H1 (cell line): ENCODE measurements at regions not wholly inside any gene's neighbourhood (a gene's known extent, or its start where the extent isn't known, plus 50 kb on each side); places are given as distances from the start of the nearest gene placed in this dataset.

Experiments
- CTCF ChIP-seq, 3 experiments: IDR thresholded peaks; 1 replicate in 2 of 3; 2 replicates in 1 of 3; pipeline versions ENCODE4 v1.5.1 to v1.6.1; 2011; ENCODE audit warnings: low read length in 3 of 3, mild to moderate bottlenecking in 3 of 3, inconsistent platforms in 2 of 3, low read depth in 1 of 3, moderate library complexity in 1 of 3; ENCODE audit not compliant: insufficient read depth in 1 of 3; ENCODE audit errors: control extremely low read depth in 1 of 3
- E2F6 ChIP-seq: IDR thresholded peaks from 2 replicates; pipeline ENCODE4 v1.6.1; 2012; ENCODE audit warnings: inconsistent platforms
- GABPA ChIP-seq: IDR thresholded peaks from 2 replicates; pipeline ENCODE4 v1.6.1; 2011; ENCODE audit warnings: mild to moderate bottlenecking, low read length, moderate library complexity, borderline replicate concordance; ENCODE audit not compliant: insufficient read depth
- JUND ChIP-seq: IDR thresholded peaks from 2 replicates; pipeline ENCODE4 v1.6.1; 2011; ENCODE audit warnings: mild to moderate bottlenecking, improper control_type of control experiment, low read length
- KDM1A ChIP-seq: fragments of 200-600, 300-600 bp; sonication (generic); IDR thresholded peaks from 2 replicates; pipeline ENCODE4 v1.7.1; 2016; ENCODE audit warnings: mild to moderate bottlenecking, low read length, borderline replicate concordance
- MAX ChIP-seq: IDR thresholded peaks from 2 replicates; pipeline ENCODE4 v1.6.1; 2012; ENCODE audit warnings: inconsistent platforms
- NRF1 ChIP-seq: IDR thresholded peaks from 2 replicates; pipeline ENCODE4 v1.6.1; 2011; ENCODE audit warnings: mild to moderate bottlenecking, low read depth, low read length, improper control_type of control experiment
- POLR2AphosphoS5 ChIP-seq: IDR thresholded peaks from 2 replicates; pipeline ENCODE4 v1.6.1; 2011; ENCODE audit warnings: low read depth, low read length
- RAD21 ChIP-seq, 2 experiments: IDR thresholded peaks in 1 of 2; conservative IDR thresholded peaks in 1 of 2; 2 replicates each; pipeline ENCODE4 v1.6.1; 2011; ENCODE audit warnings: low read depth in 2 of 2, low read length in 2 of 2, improper control_type of control experiment in 1 of 2, inconsistent platforms in 1 of 2, mild to moderate bottlenecking in 1 of 2, moderate library complexity in 1 of 2
- SP2 ChIP-seq: IDR thresholded peaks from 2 replicates; pipeline ENCODE4 v1.6.1; 2012; ENCODE audit warnings: mild to moderate bottlenecking, low read length, inconsistent platforms
- TBP ChIP-seq: IDR thresholded peaks from 2 replicates; pipeline ENCODE4 v1.6.1; 2011; ENCODE audit warnings: low read depth, low read length, improper control_type of control experiment
- USF2 ChIP-seq: IDR thresholded peaks from 2 replicates; pipeline ENCODE4 v1.6.1; 2011; ENCODE audit warnings: low read length, improper control_type of control experiment
- TF ChIP-seq, protein P1 (sequence below): fragments of 300-600 bp; sonication (generic); IDR thresholded peaks from 2 replicates; pipeline ENCODE4 v1.7.1; 2012; ENCODE audit warnings: low read length, moderate library complexity, mild to moderate bottlenecking, inconsistent platforms; ENCODE audit not compliant: insufficient replicate concordance

GRCh38 chr18:2213905-2214304 lies 357.4 kb downstream of the METTL4 start:
- TF ChIP-seq MAX (no peak), POLR2AphosphoS5 (no peak), KDM1A (no peak), CTCF (IDR thresholded peaks at IDR 0.05; ENCODE audit: control extremely low read depth in 1 of 3, insufficient read depth in 1 of 3, low read depth in 1 of 3, low read length in 3 of 3) (no peak), JUND (no peak), GABPA (no peak), NRF1 (no peak), TBP (no peak), SP2 (no peak), USF2 (no peak), E2F6 (no peak), RAD21 (IDR thresholded peaks at IDR 0.05 in 1 of 2, conservative IDR thresholded peaks at IDR 0.05 in 1 of 2; ENCODE audit: low read depth in 2 of 2, low read length in 2 of 2) (no peak)
- TF ChIP-seq, protein P1, sequence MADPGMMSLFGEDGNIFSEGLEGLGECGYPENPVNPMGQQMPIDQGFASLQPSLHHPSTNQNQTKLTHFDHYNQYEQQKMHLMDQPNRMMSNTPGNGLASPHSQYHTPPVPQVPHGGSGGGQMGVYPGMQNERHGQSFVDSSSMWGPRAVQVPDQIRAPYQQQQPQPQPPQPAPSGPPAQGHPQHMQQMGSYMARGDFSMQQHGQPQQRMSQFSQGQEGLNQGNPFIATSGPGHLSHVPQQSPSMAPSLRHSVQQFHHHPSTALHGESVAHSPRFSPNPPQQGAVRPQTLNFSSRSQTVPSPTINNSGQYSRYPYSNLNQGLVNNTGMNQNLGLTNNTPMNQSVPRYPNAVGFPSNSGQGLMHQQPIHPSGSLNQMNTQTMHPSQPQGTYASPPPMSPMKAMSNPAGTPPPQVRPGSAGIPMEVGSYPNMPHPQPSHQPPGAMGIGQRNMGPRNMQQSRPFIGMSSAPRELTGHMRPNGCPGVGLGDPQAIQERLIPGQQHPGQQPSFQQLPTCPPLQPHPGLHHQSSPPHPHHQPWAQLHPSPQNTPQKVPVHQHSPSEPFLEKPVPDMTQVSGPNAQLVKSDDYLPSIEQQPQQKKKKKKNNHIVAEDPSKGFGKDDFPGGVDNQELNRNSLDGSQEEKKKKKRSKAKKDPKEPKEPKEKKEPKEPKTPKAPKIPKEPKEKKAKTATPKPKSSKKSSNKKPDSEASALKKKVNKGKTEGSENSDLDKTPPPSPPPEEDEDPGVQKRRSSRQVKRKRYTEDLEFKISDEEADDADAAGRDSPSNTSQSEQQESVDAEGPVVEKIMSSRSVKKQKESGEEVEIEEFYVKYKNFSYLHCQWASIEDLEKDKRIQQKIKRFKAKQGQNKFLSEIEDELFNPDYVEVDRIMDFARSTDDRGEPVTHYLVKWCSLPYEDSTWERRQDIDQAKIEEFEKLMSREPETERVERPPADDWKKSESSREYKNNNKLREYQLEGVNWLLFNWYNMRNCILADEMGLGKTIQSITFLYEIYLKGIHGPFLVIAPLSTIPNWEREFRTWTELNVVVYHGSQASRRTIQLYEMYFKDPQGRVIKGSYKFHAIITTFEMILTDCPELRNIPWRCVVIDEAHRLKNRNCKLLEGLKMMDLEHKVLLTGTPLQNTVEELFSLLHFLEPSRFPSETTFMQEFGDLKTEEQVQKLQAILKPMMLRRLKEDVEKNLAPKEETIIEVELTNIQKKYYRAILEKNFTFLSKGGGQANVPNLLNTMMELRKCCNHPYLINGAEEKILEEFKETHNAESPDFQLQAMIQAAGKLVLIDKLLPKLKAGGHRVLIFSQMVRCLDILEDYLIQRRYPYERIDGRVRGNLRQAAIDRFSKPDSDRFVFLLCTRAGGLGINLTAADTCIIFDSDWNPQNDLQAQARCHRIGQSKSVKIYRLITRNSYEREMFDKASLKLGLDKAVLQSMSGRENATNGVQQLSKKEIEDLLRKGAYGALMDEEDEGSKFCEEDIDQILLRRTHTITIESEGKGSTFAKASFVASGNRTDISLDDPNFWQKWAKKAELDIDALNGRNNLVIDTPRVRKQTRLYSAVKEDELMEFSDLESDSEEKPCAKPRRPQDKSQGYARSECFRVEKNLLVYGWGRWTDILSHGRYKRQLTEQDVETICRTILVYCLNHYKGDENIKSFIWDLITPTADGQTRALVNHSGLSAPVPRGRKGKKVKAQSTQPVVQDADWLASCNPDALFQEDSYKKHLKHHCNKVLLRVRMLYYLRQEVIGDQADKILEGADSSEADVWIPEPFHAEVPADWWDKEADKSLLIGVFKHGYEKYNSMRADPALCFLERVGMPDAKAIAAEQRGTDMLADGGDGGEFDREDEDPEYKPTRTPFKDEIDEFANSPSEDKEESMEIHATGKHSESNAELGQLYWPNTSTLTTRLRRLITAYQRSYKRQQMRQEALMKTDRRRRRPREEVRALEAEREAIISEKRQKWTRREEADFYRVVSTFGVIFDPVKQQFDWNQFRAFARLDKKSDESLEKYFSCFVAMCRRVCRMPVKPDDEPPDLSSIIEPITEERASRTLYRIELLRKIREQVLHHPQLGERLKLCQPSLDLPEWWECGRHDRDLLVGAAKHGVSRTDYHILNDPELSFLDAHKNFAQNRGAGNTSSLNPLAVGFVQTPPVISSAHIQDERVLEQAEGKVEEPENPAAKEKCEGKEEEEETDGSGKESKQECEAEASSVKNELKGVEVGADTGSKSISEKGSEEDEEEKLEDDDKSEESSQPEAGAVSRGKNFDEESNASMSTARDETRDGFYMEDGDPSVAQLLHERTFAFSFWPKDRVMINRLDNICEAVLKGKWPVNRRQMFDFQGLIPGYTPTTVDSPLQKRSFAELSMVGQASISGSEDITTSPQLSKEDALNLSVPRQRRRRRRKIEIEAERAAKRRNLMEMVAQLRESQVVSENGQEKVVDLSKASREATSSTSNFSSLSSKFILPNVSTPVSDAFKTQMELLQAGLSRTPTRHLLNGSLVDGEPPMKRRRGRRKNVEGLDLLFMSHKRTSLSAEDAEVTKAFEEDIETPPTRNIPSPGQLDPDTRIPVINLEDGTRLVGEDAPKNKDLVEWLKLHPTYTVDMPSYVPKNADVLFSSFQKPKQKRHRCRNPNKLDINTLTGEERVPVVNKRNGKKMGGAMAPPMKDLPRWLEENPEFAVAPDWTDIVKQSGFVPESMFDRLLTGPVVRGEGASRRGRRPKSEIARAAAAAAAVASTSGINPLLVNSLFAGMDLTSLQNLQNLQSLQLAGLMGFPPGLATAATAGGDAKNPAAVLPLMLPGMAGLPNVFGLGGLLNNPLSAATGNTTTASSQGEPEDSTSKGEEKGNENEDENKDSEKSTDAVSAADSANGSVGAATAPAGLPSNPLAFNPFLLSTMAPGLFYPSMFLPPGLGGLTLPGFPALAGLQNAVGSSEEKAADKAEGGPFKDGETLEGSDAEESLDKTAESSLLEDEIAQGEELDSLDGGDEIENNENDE = no peak
